ENCODE measurements at regions not wholly inside any gene's neighbourhood (a gene's known extent, or its start where the extent isn't known, plus 50 kb on each side); places are given as distances from the start of the nearest gene placed in this dataset.

- Mint-ChIP-seq H3K27me3 (peaks cover 27% of the 10 kb centered on the region), H3K4me1 (peaks cover 6% of the 10 kb centered on the region), H3K4me3 (no peak overlapping the region), H3K9me3 (no peaks in the 10 kb centered on the region), H3K36me3 (no peaks in the 10 kb centered on the region), H3K27ac (no peak overlapping the region)
- CTCF ChIA-PET: interaction anchor here (1.4 kb wide), 1 partner anchor 384 kb away, joined by 3 read pairs; no protein-coding TSS in a partner anchor
- DNase-seq: no peak
Observed at GRCh38 chr21:41666641-41667081, 100.2 kb downstream of the RIPK4 start.

DNA sequence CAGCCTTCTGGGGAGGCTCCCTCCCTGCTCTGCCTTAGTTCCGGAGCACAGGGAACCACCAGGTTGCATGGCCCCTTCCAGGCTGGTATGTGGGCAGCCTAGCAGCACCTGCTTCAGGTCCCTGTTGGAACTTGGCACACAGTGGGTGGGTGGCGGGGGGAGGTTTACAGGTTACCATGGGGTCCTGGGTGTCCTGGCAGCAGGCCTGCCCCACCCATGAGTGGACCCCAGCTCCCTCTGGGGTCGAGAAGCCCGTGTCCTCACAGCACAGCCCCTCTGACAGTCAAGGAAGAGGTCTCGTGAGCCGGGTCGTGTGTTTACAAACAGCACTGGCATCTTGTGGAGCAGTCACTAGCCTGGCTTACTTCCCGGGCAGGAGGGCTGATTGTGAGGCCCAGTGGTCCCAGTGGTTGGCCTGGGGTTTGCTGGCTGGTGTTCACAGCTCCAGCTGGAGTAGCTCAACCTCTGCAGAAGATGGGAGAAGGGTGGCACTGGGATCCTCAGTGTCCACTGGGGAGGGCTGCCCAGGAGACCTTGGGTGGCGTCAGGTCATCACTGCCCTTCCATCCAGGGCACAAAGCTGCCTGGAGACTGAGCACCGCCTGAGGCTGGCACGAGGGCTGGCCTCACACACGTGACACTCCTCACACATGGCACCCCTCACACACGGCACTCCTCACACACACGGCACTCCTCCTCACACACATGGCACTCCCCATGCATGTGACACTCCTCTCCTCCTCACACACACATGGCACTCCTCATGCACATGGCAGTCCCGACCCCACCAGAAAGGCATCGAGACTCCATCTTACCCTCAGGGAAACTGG lies 100.9 kb downstream of the RIPK4 start:
- no peak for DNase-seq
- no peaks in the 10 kb centered on the region for H3K4me1 Mint-ChIP-seq
- H3K36me3 Mint-ChIP-seq: no peaks in the 10 kb centered on the region
- H3K27me3 Mint-ChIP-seq: peaks cover 20% of the 10 kb centered on the region
- no peak overlapping the region for H3K4me3 Mint-ChIP-seq
- CTCF ChIA-PET: interaction anchor here (1.4 kb wide), 1 partner anchor 383 kb away, joined by 3 read pairs; no protein-coding TSS in a partner anchor
- no peak overlapping the region for H3K27ac Mint-ChIP-seq
- no peaks in the 10 kb centered on the region for H3K9me3 Mint-ChIP-seq

- H3K4me3 Mint-ChIP-seq: no peak overlapping the region
- H3K27ac Mint-ChIP-seq: no peak overlapping the region
- CTCF ChIA-PET: interaction anchor here (1.4 kb wide), 1 partner anchor 382 kb away, joined by 3 read pairs; no protein-coding TSS in a partner anchor
- no peaks in the 10 kb centered on the region for H3K4me1 Mint-ChIP-seq
- H3K9me3 Mint-ChIP-seq: no peaks in the 10 kb centered on the region
- peaks cover 12% of the 10 kb centered on the region for H3K27me3 Mint-ChIP-seq
- DNase-seq: no peak
- H3K36me3 Mint-ChIP-seq: no peaks in the 10 kb centered on the region
Observed at GRCh38 chr21:41664881-41665765, 101.7 kb downstream of the RIPK4 start.

GRCh38 chr21:41663805-41664788 lies 102.8 kb downstream of the RIPK4 start:
- no peak for DNase-seq
- CTCF ChIA-PET: no interaction called here

GRCh38 chr21:41662761-41663160 lies 104.1 kb downstream of the RIPK4 start:
- H3K36me3 Mint-ChIP-seq: no peaks in the 10 kb centered on the region
- H3K27ac Mint-ChIP-seq: no peak overlapping the region
- H3K4me3 Mint-ChIP-seq: no peak overlapping the region
- CTCF ChIA-PET: no interaction called here
- H3K4me1 Mint-ChIP-seq: no peaks in the 10 kb centered on the region
- no peaks in the 10 kb centered on the region for H3K9me3 Mint-ChIP-seq
- no peak for DNase-seq
- H3K27me3 Mint-ChIP-seq: peaks cover 22% of the 10 kb centered on the region

More at GRCh38 chr21:41663805-41664788, 102.8 kb downstream of the RIPK4 start:
- Mint-ChIP-seq H3K4me1 (no peaks in the 10 kb centered on the region), H3K4me3 (no peak overlapping the region), H3K9me3 (no peaks in the 10 kb centered on the region), H3K27ac (no peak overlapping the region), H3K36me3 (no peaks in the 10 kb centered on the region), H3K27me3 (peaks cover 14% of the 10 kb centered on the region)

- H3K4me1 Mint-ChIP-seq: no peaks in the 10 kb centered on the region
- H3K27ac Mint-ChIP-seq: no peak overlapping the region
- CTCF ChIA-PET: no interaction called here
- no peaks in the 10 kb centered on the region for H3K36me3 Mint-ChIP-seq
- DNase-seq: no peak
- peaks cover 23% of the 10 kb centered on the region for H3K27me3 Mint-ChIP-seq
- no peaks in the 10 kb centered on the region for H3K9me3 Mint-ChIP-seq
- no peak overlapping the region for H3K4me3 Mint-ChIP-seq
Observed at GRCh38 chr21:41662161-41662560, 104.7 kb downstream of the RIPK4 start.

DNA sequence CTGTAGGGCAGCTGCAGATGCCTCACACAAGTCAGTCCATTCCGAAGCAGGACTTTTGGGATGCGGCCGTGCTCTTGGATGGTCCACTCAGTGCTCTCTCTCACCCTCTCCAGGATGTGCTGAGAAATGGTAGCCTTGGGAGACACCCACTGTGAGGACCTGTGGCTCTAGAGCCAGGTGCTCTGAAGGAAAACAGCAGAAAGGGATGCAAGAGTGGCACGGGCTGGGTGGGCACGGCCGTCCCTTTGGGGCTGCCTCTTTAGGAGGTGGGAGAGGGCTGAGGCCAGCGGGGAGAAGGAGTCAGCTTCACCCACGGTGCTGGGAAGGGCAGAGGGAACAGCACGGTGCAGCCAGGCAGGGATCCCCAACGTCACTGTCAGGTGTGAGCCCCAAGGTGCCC lies 106.1 kb downstream of the RIPK4 start:
- no peak overlapping the region for H3K27ac Mint-ChIP-seq
- CTCF ChIA-PET: no interaction called here
- H3K36me3 Mint-ChIP-seq: no peaks in the 10 kb centered on the region
- DNase-seq: no peak
- H3K4me1 Mint-ChIP-seq: no peaks in the 10 kb centered on the region
- H3K4me3 Mint-ChIP-seq: no peak overlapping the region
- H3K27me3 Mint-ChIP-seq: peaks cover 23% of the 10 kb centered on the region
- no peaks in the 10 kb centered on the region for H3K9me3 Mint-ChIP-seq

- no peaks in the 10 kb centered on the region for H3K36me3 Mint-ChIP-seq
- H3K27me3 Mint-ChIP-seq: peaks cover 23% of the 10 kb centered on the region
- H3K9me3 Mint-ChIP-seq: no peaks in the 10 kb centered on the region
- no peak for DNase-seq
- no peaks in the 10 kb centered on the region for H3K4me1 Mint-ChIP-seq
- no peak overlapping the region for H3K4me3 Mint-ChIP-seq
- H3K27ac Mint-ChIP-seq: no peak overlapping the region
- CTCF ChIA-PET: no interaction called here
Observed at GRCh38 chr21:41659791-41660560, 106.9 kb downstream of the RIPK4 start.

DNA sequence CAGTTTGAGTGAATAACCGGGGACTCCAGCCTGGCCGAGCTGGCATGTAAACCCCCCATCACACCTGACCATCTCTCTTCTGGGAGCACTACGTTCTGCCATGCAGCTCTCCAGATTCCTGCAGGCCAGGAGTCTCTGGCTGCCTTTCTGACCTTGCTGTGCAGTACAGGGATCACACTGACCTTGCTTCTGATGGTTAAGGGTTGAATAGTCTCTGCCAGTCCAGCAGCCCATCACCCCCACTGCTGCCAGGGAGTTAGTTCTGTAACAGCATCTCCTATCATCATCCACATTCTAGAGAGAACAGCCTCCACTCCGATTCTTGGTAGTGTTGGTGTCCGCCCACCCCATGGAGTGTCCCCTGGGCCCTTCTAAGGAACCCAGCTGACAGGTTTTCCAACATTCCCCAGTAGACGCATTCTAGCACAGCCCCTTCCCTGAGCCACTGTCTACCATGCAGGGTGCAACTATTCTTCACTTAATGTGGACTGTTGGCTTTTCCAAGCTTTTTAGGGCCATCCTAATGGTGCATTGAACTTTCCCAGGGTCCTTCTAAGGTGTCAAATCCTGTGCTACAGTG lies 109.8 kb downstream of the RIPK4 start:
- no peak overlapping the region for H3K4me3 Mint-ChIP-seq
- CTCF ChIA-PET: interaction anchor here (0.6 kb wide), 1 partner anchor 35 kb away, joined by 4 read pairs; no protein-coding TSS in a partner anchor
- no peak overlapping the region for H3K27ac Mint-ChIP-seq
- no peak for DNase-seq
- H3K36me3 Mint-ChIP-seq: no peaks in the 10 kb centered on the region
- H3K4me1 Mint-ChIP-seq: no peaks in the 10 kb centered on the region
- no peaks in the 10 kb centered on the region for H3K9me3 Mint-ChIP-seq
- peaks cover 17% of the 10 kb centered on the region for H3K27me3 Mint-ChIP-seq

DNA sequence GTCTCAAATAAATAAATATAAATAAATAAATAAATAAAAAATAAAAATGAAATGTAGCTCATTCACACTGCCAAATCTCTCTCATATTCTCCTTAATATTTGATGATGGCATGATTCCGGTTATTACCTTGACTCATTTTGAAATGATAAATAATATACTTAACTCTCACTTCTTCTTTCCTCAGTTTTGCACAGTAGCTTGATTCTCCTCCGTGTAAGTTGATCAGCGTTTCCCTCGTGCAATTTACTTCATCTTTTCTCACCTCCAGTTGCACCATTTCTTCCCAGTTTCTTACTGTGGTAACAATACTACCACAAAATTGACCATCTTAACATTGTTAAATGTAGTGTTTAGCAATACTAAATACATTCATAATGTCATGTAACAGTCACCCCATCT lies 111.6 kb downstream of the RIPK4 start:
- Mint-ChIP-seq H3K27me3 (peaks cover 23% of the 10 kb centered on the region), H3K9me3 (no peaks in the 10 kb centered on the region), H3K4me3 (no peak overlapping the region), H3K36me3 (no peaks in the 10 kb centered on the region), H3K27ac (no peak overlapping the region), H3K4me1 (no peaks in the 10 kb centered on the region)
- CTCF ChIA-PET: no interaction called here
- no peak for DNase-seq

GRCh38 chr21:41653954-41654491 lies 112.8 kb downstream of the RIPK4 start:
- Mint-ChIP-seq H3K27ac (no peak overlapping the region), H3K9me3 (no peaks in the 10 kb centered on the region), H3K4me1 (no peaks in the 10 kb centered on the region), H3K27me3 (peaks cover 21% of the 10 kb centered on the region), H3K36me3 (no peaks in the 10 kb centered on the region), H3K4me3 (no peak overlapping the region)
- CTCF ChIA-PET: no interaction called here
- no peak for DNase-seq

- Mint-ChIP-seq H3K4me1 (no peaks in the 10 kb centered on the region), H3K9me3 (no peaks in the 10 kb centered on the region), H3K27ac (no peak overlapping the region), H3K4me3 (no peak overlapping the region), H3K27me3 (peaks cover 20% of the 10 kb centered on the region), H3K36me3 (no peaks in the 10 kb centered on the region)
- CTCF ChIA-PET: no interaction called here
- DNase-seq: no peak
Observed at GRCh38 chr21:41653243-41653953, 113.5 kb downstream of the RIPK4 start.

Measured in activated naive CD4-positive, alpha-beta T cell treated with anti-CD3 and anti-CD28 coated beads, Interleukin-2, amount 10 ng/mL, durations not matched to agents 7 days and 5 days (primary cell).